ENCODE measurements at regions not wholly inside any gene's neighbourhood (a gene's known extent, or its start where the extent isn't known, plus 50 kb on each side); places are given as distances from the start of the nearest gene placed in this dataset.

GRCh38 chr16:55175389-55175788, 148.6 kb upstream of the IRX6 start:
- Histone ChIP-seq H2AFZ (no peak overlapping the region), H3K9me2 (ENCODE audit: insufficient read depth) (0 out of 2 replicates have a peak, but pooled peaks cover 3% of the 10 kb centered on the region), H4K20me1 (replicated peaks; ENCODE audit: insufficient read depth) (no peaks in the 10 kb centered on the region), H3K36me3 (ENCODE audit: insufficient read depth) (no peaks in the 10 kb centered on the region), H3K4me3 (no peak overlapping the region), H3K27ac (ENCODE audit: low read depth) (no peak overlapping the region), H3K4me1 (ENCODE audit: insufficient read depth) (no peaks in the 10 kb centered on the region), H3F3A (replicated peaks; ENCODE audit: low read depth) (no peaks in the 10 kb centered on the region), H3K27me3 (ENCODE audit: insufficient read depth) (no peaks in the 10 kb centered on the region), H3K79me2 (replicated peaks; ENCODE audit: insufficient read depth) (no peaks in the 10 kb centered on the region), H3K4me2 (no peak overlapping the region)
- no peak for TF ChIP-seq CREB1 (CRISPR knock-in tag; IDR thresholded peaks at IDR 0.05; ENCODE audit: low read depth)
- no peak for TF ChIP-seq JUNB (IDR thresholded peaks at IDR 0.05; ENCODE audit: unreplicated experiment)
- no peak for TF ChIP-seq EZH2 (IDR thresholded peaks at IDR 0.05; ENCODE audit: low read depth, unreplicated experiment)
- TF ChIP-seq ETS1 (IDR thresholded peaks at IDR 0.05) = no peak
- TF ChIP-seq CTCF (conservative IDR thresholded peaks at IDR 0.05; ENCODE audit: low read depth in 2 of 2) = no peak
- TF ChIP-seq POLR2AphosphoS5 (IDR thresholded peaks at IDR 0.05; ENCODE audit: low read depth) = no peak
- TF ChIP-seq NANOG (IDR thresholded peaks at IDR 0.05; ENCODE audit: borderline replicate concordance) = no peak
- no peak for TF ChIP-seq ZNF114 (CRISPR knock-in tag; IDR thresholded peaks at IDR 0.05)
- TF ChIP-seq ZNF462 (CRISPR knock-in tag; IDR thresholded peaks at IDR 0.05) = no peak
- TF ChIP-seq ZNF331 (CRISPR knock-in tag; IDR thresholded peaks at IDR 0.05; ENCODE audit: low read depth) = no peak
- no peak for TF ChIP-seq EZH2phosphoT487 (IDR thresholded peaks at IDR 0.05; ENCODE audit: unreplicated experiment)
- TF ChIP-seq REST (IDR thresholded peaks at IDR 0.05; ENCODE audit: unreplicated experiment) = no peak
- no peak for TF ChIP-seq STAT1 (IDR thresholded peaks at IDR 0.05; ENCODE audit: unreplicated experiment)
- Mint-ChIP-seq H3K9me3 (peaks cover 2% of the 10 kb centered on the region; the same call in 2 of the 3 replicates), H3K36me3 (ENCODE audit: low read depth) (no peaks in the 10 kb centered on the region), H3K27me3 (ENCODE audit: insufficient read depth, low read depth, poor library complexity) (peaks cover 3% of the 10 kb centered on the region), H3K27ac (no peak overlapping the region), H3K4me3 (no peak overlapping the region), H3K4me1 (peaks cover 7% of the 10 kb centered on the region; the same call in 2 of the 3 replicates)
- DNase-seq (ENCODE audit: low spot score) = no peak
- no peak for ATAC-seq
